Mucosa of descending colon (tissue), 3 donors: ENCODE measurements at regions not wholly inside any gene's neighbourhood (a gene's known extent, or its start where the extent isn't known, plus 50 kb on each side); places are given as distances from the start of the nearest gene placed in this dataset.

Experiments used
- ATAC-seq: fragments of 200-7000 bp; cut with Tn5 transposase; one replicate; pipeline ENCODE4 v1.9.1; 2020; ENCODE audit warnings: mild to moderate bottlenecking, moderate library complexity
- DNase-seq, 3 donors: peaks; one replicate each; pipeline ENCODE4 v3.0.0-alpha.2; 2020
- H3K36me3 ChIP-seq: fragments of 200-600 bp; one replicate; pipeline ENCODE4 v1.8.0; 2021; ENCODE audit warnings: low read depth, mild to moderate bottlenecking
- H3K4me1 ChIP-seq: fragments of 200-600 bp; one replicate; pipeline ENCODE4 v1.8.0; 2021; ENCODE audit warnings: low read depth, mild to moderate bottlenecking
- H3K4me3 ChIP-seq: fragments of 200-600 bp; one replicate; pipeline ENCODE4 v1.8.0; 2021; ENCODE audit warnings: mild to moderate bottlenecking
- H3K9me3 ChIP-seq: fragments of 200-600 bp; one replicate; pipeline ENCODE4 v1.8.0; 2021; ENCODE audit warnings: mild to moderate bottlenecking
- intact Hi-C, 2 donors: fragments of 100-400 bp; cut with DNase I in 1 of 2; cut with micrococcal nuclease in 1 of 2; formaldehyde crosslinking; loops; one replicate each; pipeline versions ENCODE4 v1.11.0 to v1.11.1; 2022; cut with DNase I, micrococcal nuclease
- TF ChIP-seq, protein P1 (sequence below): fragments of 200-600 bp; IDR thresholded peaks from one replicate; pipeline ENCODE4 v1.8.0; 2022; ENCODE audit warnings: antibody characterized with exemption, mild to moderate bottlenecking
- donor health status: DM: no; HTN: no; CAD: no; lungs with moderate emphysema.
- donor health status: DM: no; HTN: no; CAD: no.
- donor health status: DM: no; HTN: yes; CAD: no.

DNA sequence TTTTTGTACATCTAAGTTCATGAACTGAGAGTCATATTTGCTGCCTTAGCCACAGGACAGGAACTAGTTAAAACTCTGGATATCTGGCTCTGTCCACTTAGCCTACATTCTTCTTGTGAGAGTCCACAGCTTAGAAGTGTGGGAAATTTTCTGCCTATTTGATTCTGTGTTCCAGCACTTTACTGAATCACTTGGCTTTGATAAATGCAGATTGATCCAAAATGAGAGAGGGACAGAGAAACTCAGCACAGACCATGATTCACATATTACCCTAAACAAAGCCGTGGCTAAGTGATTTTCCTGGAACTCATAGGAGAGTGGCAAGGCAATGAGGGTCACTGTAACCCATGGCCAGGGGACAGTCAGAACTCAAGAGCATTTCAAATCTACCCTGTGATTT is 87.5 kb upstream of the CADPS start:
- no peaks in the 10 kb centered on the region for H3K36me3 ChIP-seq
- DNase-seq (no peak), ATAC-seq (no peak)
- no peak overlapping the region for H3K4me3 ChIP-seq
- intact Hi-C loops, result no loop called here
- H3K9me3 ChIP-seq, result no peaks in the 10 kb centered on the region
- no peaks in the 10 kb centered on the region for H3K4me1 ChIP-seq
- TF ChIP-seq, protein P1, sequence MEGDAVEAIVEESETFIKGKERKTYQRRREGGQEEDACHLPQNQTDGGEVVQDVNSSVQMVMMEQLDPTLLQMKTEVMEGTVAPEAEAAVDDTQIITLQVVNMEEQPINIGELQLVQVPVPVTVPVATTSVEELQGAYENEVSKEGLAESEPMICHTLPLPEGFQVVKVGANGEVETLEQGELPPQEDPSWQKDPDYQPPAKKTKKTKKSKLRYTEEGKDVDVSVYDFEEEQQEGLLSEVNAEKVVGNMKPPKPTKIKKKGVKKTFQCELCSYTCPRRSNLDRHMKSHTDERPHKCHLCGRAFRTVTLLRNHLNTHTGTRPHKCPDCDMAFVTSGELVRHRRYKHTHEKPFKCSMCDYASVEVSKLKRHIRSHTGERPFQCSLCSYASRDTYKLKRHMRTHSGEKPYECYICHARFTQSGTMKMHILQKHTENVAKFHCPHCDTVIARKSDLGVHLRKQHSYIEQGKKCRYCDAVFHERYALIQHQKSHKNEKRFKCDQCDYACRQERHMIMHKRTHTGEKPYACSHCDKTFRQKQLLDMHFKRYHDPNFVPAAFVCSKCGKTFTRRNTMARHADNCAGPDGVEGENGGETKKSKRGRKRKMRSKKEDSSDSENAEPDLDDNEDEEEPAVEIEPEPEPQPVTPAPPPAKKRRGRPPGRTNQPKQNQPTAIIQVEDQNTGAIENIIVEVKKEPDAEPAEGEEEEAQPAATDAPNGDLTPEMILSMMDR, result no peak

DNA sequence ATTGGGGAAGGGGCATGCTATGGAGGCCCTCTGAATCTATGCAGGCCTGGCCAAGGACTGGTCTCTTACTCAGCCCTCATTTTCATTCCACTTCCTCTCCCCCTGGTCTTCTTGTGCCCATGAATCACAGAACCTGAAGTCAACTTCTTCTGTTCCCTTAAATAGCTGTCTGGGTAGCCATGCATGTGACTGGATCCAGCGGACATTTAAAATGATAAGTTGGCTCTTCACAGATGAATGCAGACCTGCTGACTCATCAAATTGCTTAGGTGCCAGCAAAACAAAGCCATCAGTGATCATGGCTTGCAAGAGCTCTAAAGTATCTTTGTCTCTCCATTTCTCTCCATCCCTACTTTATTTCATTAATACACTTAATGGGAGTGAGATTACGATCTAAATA is 90.1 kb upstream of the CADPS start:
- no peaks in the 10 kb centered on the region for H3K9me3 ChIP-seq
- H3K4me1 ChIP-seq, result no peaks in the 10 kb centered on the region
- H3K4me3 ChIP-seq, result no peak overlapping the region
- intact Hi-C loops, result no loop called here
- ATAC-seq (no peak), DNase-seq (no peak)
- no peaks in the 10 kb centered on the region for H3K36me3 ChIP-seq
- TF ChIP-seq, protein P1, result no peak

DNA sequence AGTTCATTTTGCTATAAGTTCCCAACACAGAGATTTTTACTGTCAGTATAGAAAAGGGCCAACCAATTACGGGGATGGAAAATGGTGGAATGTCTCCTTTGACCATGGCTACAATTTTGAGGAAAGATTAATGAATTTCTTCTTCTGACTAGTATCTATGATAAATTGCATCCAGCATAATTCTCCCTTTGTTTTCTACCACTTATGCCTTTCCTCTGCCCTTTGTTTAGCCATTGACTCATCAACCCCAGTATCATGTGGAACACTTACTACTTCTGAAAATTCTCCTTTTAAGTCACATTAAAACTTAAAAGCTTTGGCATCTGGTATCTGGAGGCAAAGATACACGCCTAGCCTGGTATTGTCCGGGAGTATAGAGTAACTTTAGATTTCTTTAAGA is 92.9 kb upstream of the CADPS start:
- Histone ChIP-seq H3K4me1 (no peaks in the 10 kb centered on the region), H3K9me3 (no peaks in the 10 kb centered on the region), H3K36me3 (no peaks in the 10 kb centered on the region), H3K4me3 (no peak overlapping the region)
- ATAC-seq, result no peak
- intact Hi-C loops, result no loop called here
- TF ChIP-seq, protein P1, result no peak
- no peak for DNase-seq

DNA sequence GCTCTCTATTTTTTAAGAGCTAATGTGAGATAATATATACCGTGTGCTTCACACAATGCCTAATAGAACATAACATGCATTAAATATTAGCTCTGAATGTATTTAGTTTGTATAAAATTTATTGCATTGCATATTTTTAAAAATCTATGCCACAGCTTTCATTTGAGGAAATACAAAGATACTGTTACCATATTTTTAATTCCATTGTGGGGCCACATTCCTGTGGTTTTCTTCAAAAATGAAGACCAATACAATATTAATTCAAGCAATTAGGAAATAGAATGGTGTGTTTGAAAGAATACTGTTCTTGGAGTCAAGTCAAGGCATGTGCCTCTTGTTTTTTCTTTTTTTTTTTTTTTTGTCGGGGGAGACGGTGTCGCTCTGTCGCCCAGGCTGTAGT is 95.4 kb upstream of the CADPS start:
- H3K9me3 ChIP-seq, result no peaks in the 10 kb centered on the region
- H3K4me3 ChIP-seq, result no peak overlapping the region
- DNase-seq, result no peak
- H3K36me3 ChIP-seq, result no peaks in the 10 kb centered on the region
- TF ChIP-seq, protein P1, result no peak
- intact Hi-C loops, result no loop called here
- no peaks in the 10 kb centered on the region for H3K4me1 ChIP-seq
- no peak for ATAC-seq

DNA sequence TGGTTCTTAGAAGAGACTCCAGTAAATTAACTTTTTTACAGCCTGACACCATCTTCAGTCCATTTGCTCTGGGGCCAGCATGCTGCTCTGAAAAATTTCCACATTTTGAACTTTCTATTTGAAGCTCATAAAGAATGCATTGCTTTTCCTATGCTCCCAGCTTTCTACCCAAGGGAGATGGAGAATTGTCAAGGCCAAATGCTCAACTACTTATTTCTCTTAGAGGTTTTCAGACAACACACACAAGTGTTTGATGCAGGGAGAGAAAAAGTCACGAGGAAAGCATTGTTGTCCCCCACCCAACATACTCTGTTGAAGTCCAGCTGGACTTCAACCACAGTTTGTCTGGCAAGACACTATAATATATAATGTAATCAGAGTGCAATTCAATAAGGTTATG is 100.3 kb upstream of the CADPS start:
- H3K4me1 ChIP-seq, result no peaks in the 10 kb centered on the region
- no peak overlapping the region for H3K4me3 ChIP-seq
- DNase-seq, result no peak
- H3K36me3 ChIP-seq, result no peaks in the 10 kb centered on the region
- ATAC-seq, result no peak
- TF ChIP-seq, protein P1, result no peak
- no peaks in the 10 kb centered on the region for H3K9me3 ChIP-seq
- intact Hi-C loops, result no loop called here

DNA sequence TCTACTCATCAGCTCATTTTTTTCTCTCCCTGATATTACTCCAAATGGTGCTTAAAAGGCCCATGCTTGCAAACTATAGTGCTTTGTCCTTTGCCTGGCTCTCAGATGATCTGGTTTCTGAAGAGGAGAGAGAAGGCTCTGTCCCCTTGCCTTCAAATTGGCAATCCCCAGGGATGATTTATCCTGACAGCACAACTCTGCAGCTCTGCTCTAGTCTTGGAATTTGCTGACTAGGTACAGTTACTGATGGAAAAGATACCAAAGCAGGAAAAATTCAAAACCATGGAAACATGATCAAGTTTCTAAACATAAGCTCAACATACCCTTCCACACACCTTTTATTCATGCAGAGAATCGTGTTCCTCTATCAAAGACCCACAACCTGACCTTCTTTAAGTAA is 106.7 kb upstream of the CADPS start:
- H3K36me3 ChIP-seq, result no peaks in the 10 kb centered on the region
- ATAC-seq, result no peak
- H3K4me3 ChIP-seq, result no peak overlapping the region
- H3K9me3 ChIP-seq, result no peaks in the 10 kb centered on the region
- no peaks in the 10 kb centered on the region for H3K4me1 ChIP-seq
- TF ChIP-seq, protein P1, result no peak
- no peak for DNase-seq
- intact Hi-C loops, result no loop called here
